Activated gamma-delta T cell treated with anti-CD3 and anti-CD28 coated beads, Interleukin-2, amount 50 U/mL, for 16 hours (primary cell): ENCODE measurements at regions not wholly inside any gene's neighbourhood (a gene's known extent, or its start where the extent isn't known, plus 50 kb on each side); places are given as distances from the start of the nearest gene placed in this dataset.
"Not testable (repeated sequence)": the region's sequence is repeated elsewhere in the genome, so short reads cannot be mapped to it uniquely, and the experiment has no call there.

Experiments
- DNase-seq: peaks from one replicate; pipeline ENCODE4 v3.0.0-alpha.2; 2020; ENCODE audit warnings: low read depth

GRCh38 chr1:221025956-221026355, 146.7 kb downstream of the HLX start:
- no peak for DNase-seq

- no peak for DNase-seq
These were observed 150.9 kb downstream of the HLX start for GRCh38 chr1:221029981-221030649.

GRCh38 chr1:221030990-221031389, 151.7 kb downstream of the HLX start:
- DNase-seq = no peak

GRCh38 chr1:221031458-221032203, 152.4 kb downstream of the HLX start:
- no peak for DNase-seq

GRCh38 chr1:221032204-221032585, 153.0 kb downstream of the HLX start:
- DNase-seq = no peak

GRCh38 chr1:221032637-221033280, 153.5 kb downstream of the HLX start:
- no peak for DNase-seq

GRCh38 chr1:221035662-221036153, 156.5 kb downstream of the HLX start:
- DNase-seq = no peak

- DNase-seq = no peak
These were observed 160.4 kb downstream of the HLX start for GRCh38 chr1:221039616-221040015.

- no peak for DNase-seq
These were observed 160.9 kb downstream of the HLX start for GRCh38 chr1:221040101-221040500.

- no peak for DNase-seq
These were observed 161.5 kb downstream of the HLX start for GRCh38 chr1:221040691-221041285.

- DNase-seq = no peak
These were observed 165.3 kb downstream of the HLX start for GRCh38 chr1:221044538-221044937.

- no peak for DNase-seq
These were observed 165.9 kb downstream of the HLX start for GRCh38 chr1:221045151-221045550.

- DNase-seq = no peak
These were observed 166.9 kb downstream of the HLX start for GRCh38 chr1:221045842-221046831.

GRCh38 chr1:221051391-221051790, 172.1 kb downstream of the HLX start:
- not testable (repeated sequence) for DNase-seq

- no peak for DNase-seq
These were observed 174.6 kb downstream of the HLX start for GRCh38 chr1:221053889-221054288.

- no peak for DNase-seq
These were observed 180.3 kb downstream of the HLX start for GRCh38 chr1:221059506-221059905.

GRCh38 chr1:221063651-221064050, 184.4 kb downstream of the HLX start:
- DNase-seq = no peak

GRCh38 chr1:221066351-221067001, 187.2 kb downstream of the HLX start:
- DNase-seq = no peak

GRCh38 chr1:221067721-221068120, 188.5 kb downstream of the HLX start:
- no peak for DNase-seq

- DNase-seq = no peak
These were observed 190.1 kb downstream of the HLX start for GRCh38 chr1:221069178-221069903.
